ENCODE measurements at regions not wholly inside any gene's neighbourhood (a gene's known extent, or its start where the extent isn't known, plus 50 kb on each side); places are given as distances from the start of the nearest gene placed in this dataset.

- TF ChIP-seq EZH2 (IDR thresholded peaks at IDR 0.05; ENCODE audit: insufficient read depth, poor library complexity, severe bottlenecking) (no peak), EZH2phosphoT487 (IDR thresholded peaks at IDR 0.05; ENCODE audit: insufficient read depth, low read depth) (no peak)
Measured at GRCh38 chr13:112229445-112229844, 146.7 kb upstream of the SPACA7 start.
